ENCODE measurements at regions not wholly inside any gene's neighbourhood (a gene's known extent, or its start where the extent isn't known, plus 50 kb on each side); places are given as distances from the start of the nearest gene placed in this dataset.

DNA sequence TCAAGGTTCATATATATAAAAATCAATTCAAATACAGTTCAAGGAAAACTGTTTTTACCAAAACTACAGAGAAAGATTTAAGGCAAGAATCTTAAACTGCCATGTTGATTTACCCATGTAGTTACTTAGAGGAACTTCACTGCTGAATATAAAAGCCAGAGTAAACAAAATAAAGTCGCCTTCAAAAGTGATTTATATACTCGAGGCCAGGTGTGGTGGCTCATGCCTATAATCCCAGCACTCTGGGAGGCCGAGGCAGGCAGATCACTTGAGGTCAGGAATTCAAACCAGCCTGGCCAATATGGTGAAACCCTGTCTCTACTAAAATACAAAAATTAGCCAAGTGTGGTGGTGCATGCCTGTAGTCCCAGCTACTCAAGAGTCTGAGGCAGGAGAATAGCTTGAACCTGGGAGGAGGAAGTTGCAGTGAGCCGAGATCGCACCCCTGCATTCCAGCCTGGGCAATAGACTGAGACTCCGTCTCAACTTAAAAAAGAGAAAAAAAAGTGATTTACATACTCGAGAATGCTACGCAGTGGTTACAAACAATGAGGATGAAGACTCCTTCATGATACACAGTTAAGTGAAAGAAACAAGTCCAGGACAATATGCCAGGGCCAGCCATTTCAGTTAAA is 54.1 kb upstream of the CNEP1R1 start (continued):
- TF ChIP-seq ZBTB4 (CRISPR knock-in tag; IDR thresholded peaks at IDR 0.05) (no peak), ZBTB33 (IDR thresholded peaks at IDR 0.05) (no peak)
- TF ChIP-seq, protein P1, sequence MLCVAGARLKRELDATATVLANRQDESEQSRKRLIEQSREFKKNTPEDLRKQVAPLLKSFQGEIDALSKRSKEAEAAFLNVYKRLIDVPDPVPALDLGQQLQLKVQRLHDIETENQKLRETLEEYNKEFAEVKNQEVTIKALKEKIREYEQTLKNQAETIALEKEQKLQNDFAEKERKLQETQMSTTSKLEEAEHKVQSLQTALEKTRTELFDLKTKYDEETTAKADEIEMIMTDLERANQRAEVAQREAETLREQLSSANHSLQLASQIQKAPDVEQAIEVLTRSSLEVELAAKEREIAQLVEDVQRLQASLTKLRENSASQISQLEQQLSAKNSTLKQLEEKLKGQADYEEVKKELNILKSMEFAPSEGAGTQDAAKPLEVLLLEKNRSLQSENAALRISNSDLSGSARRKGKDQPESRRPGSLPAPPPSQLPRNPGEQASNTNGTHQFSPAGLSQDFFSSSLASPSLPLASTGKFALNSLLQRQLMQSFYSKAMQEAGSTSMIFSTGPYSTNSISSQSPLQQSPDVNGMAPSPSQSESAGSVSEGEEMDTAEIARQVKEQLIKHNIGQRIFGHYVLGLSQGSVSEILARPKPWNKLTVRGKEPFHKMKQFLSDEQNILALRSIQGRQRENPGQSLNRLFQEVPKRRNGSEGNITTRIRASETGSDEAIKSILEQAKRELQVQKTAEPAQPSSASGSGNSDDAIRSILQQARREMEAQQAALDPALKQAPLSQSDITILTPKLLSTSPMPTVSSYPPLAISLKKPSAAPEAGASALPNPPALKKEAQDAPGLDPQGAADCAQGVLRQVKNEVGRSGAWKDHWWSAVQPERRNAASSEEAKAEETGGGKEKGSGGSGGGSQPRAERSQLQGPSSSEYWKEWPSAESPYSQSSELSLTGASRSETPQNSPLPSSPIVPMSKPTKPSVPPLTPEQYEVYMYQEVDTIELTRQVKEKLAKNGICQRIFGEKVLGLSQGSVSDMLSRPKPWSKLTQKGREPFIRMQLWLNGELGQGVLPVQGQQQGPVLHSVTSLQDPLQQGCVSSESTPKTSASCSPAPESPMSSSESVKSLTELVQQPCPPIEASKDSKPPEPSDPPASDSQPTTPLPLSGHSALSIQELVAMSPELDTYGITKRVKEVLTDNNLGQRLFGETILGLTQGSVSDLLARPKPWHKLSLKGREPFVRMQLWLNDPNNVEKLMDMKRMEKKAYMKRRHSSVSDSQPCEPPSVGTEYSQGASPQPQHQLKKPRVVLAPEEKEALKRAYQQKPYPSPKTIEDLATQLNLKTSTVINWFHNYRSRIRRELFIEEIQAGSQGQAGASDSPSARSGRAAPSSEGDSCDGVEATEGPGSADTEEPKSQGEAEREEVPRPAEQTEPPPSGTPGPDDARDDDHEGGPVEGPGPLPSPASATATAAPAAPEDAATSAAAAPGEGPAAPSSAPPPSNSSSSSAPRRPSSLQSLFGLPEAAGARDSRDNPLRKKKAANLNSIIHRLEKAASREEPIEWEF (IDR thresholded peaks at IDR 0.05; ENCODE audit: insufficient replicate concordance, low read depth, low read length) = no peak
- TF ChIP-seq, protein P2, sequence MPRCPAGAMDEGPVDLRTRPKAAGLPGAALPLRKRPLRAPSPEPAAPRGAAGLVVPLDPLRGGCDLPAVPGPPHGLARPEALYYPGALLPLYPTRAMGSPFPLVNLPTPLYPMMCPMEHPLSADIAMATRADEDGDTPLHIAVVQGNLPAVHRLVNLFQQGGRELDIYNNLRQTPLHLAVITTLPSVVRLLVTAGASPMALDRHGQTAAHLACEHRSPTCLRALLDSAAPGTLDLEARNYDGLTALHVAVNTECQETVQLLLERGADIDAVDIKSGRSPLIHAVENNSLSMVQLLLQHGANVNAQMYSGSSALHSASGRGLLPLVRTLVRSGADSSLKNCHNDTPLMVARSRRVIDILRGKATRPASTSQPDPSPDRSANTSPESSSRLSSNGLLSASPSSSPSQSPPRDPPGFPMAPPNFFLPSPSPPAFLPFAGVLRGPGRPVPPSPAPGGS (IDR thresholded peaks at IDR 0.05; ENCODE audit: borderline replicate concordance, insufficient read depth, low read depth, low read length, poor library complexity, severe bottlenecking) = no peak

All from GM12878 (cell line).